Mesenchymal stem cell (in vitro differentiated cells and primary cell): ENCODE measurements at regions not wholly inside any gene's neighbourhood (a gene's known extent, or its start where the extent isn't known, plus 50 kb on each side); places are given as distances from the start of the nearest gene placed in this dataset.

Experiments used
- DNase-seq: peaks from one replicate; pipeline ENCODE4 v3.0.0-alpha.2; 2013
- H2AFZ ChIP-seq: one replicate; pipeline ENCODE4 v1.6.1; 2013; ENCODE audit warnings: low read depth, mild to moderate bottlenecking, control low read depth, inconsistent platforms, low read length, moderate library complexity
- H2AK5ac ChIP-seq: 2 replicates; pipeline ENCODE4 v1.6.1; 2013; ENCODE audit warnings: low read length, moderate library complexity, mild to moderate bottlenecking, inconsistent platforms; ENCODE audit not compliant: severe bottlenecking
- H2BK120ac ChIP-seq: one replicate; pipeline ENCODE4 v1.6.1; 2013; ENCODE audit warnings: low read depth, mild to moderate bottlenecking, inconsistent platforms, low read length, moderate library complexity
- H2BK12ac ChIP-seq, 2 experiments: one replicate each; pipeline ENCODE4 v1.6.1; 2013; ENCODE audit warnings: inconsistent platforms in 2 of 2, low read length in 2 of 2, mild to moderate bottlenecking in 2 of 2, moderate library complexity in 2 of 2, control low read depth in 1 of 2
- H2BK15ac ChIP-seq: one replicate; pipeline ENCODE4 v1.6.1; 2013; ENCODE audit warnings: mild to moderate bottlenecking, low read depth, inconsistent platforms; ENCODE audit not compliant: poor library complexity, severe bottlenecking
- H2BK5ac ChIP-seq: 2 replicates; pipeline ENCODE4 v1.6.1; 2013; ENCODE audit warnings: low read depth, mild to moderate bottlenecking, low read length, control low read depth, inconsistent platforms; ENCODE audit not compliant: poor library complexity, severe bottlenecking
- H3K14ac ChIP-seq, 2 experiments: one replicate each; pipeline ENCODE4 v1.6.1; 2013; ENCODE audit warnings: inconsistent platforms in 2 of 2, low read length in 2 of 2, control low read depth in 1 of 2, mild to moderate bottlenecking in 1 of 2, moderate library complexity in 1 of 2
- H3K18ac ChIP-seq, 2 experiments: one replicate each; pipeline ENCODE4 v1.6.1; 2013; ENCODE audit warnings: inconsistent platforms in 2 of 2, low read length in 2 of 2, control low read depth in 1 of 2, low read depth in 1 of 2, mild to moderate bottlenecking in 1 of 2
- H3K23ac ChIP-seq, 2 experiments: one replicate each; pipeline ENCODE4 v1.6.1; 2013; ENCODE audit warnings: inconsistent platforms in 2 of 2, low read length in 2 of 2, mild to moderate bottlenecking in 2 of 2, moderate library complexity in 2 of 2, control low read depth in 1 of 2
- H3K27ac ChIP-seq: 2 replicates; pipeline ENCODE4 v1.5.1; 2013; ENCODE audit warnings: mild to moderate bottlenecking, moderate library complexity, low read length, control low read depth, inconsistent platforms; ENCODE audit not compliant: poor library complexity, severe bottlenecking
- H3K27me3 ChIP-seq, 2 experiments: 2 replicates each; pipeline versions ENCODE4 v1.6.1 to v1.7.0; 2013; ENCODE audit warnings: low read length in 2 of 2, mild to moderate bottlenecking in 2 of 2, moderate library complexity in 2 of 2, control low read depth in 1 of 2, inconsistent platforms in 1 of 2; ENCODE audit not compliant: control insufficient read depth in 1 of 2, insufficient read depth in 1 of 2
- H3K36me3 ChIP-seq, 2 experiments: 2 replicates each; pipeline versions ENCODE4 v1.6.1 to v1.7.0; 2013; ENCODE audit warnings: low read length in 2 of 2, control low read depth in 1 of 2, inconsistent platforms in 1 of 2, low read depth in 1 of 2, mild to moderate bottlenecking in 1 of 2; ENCODE audit not compliant: insufficient read depth in 2 of 2, control insufficient read depth in 1 of 2
- H3K4ac ChIP-seq, 2 experiments: one replicate each; pipeline ENCODE4 v1.6.1; 2013; ENCODE audit warnings: inconsistent platforms in 2 of 2, low read length in 2 of 2, mild to moderate bottlenecking in 2 of 2, moderate library complexity in 2 of 2, control low read depth in 1 of 2, low read depth in 1 of 2
- H3K4me1 ChIP-seq: 2 replicates; pipeline ENCODE4 v1.6.1; 2013; ENCODE audit warnings: low read depth, low read length, control low read depth; ENCODE audit not compliant: control insufficient read depth, insufficient read depth
- H3K4me2 ChIP-seq: 2 replicates; pipeline ENCODE4 v1.6.1; 2013; ENCODE audit warnings: low read length, mild to moderate bottlenecking, inconsistent platforms; ENCODE audit not compliant: poor library complexity, severe bottlenecking
- H3K4me3 ChIP-seq, 2 experiments: 2 replicates each; pipeline versions ENCODE4 v1.5.1 to v1.7.0; 2013; ENCODE audit warnings: low read length in 2 of 2, mild to moderate bottlenecking in 2 of 2, control low read depth in 1 of 2, low read depth in 1 of 2; ENCODE audit not compliant: insufficient read depth in 1 of 2
- H3K79me1 ChIP-seq: replicated peaks from 2 replicates; pipeline ENCODE4 v1.6.1; 2013; ENCODE audit warnings: mild to moderate bottlenecking, control low read depth, low read length, inconsistent platforms; ENCODE audit not compliant: poor library complexity, severe bottlenecking
- H3K9ac ChIP-seq: 2 replicates; pipeline ENCODE4 v1.7.0; 2013; ENCODE audit warnings: mild to moderate bottlenecking, low read length, moderate library complexity
- H3K9me3 ChIP-seq: 2 replicates; pipeline ENCODE4 v1.7.0; 2013; ENCODE audit warnings: mild to moderate bottlenecking, low read length; ENCODE audit not compliant: control insufficient read depth
- H4K8ac ChIP-seq: one replicate; pipeline ENCODE4 v1.6.1; 2013; ENCODE audit warnings: inconsistent platforms, mild to moderate bottlenecking, low read length, moderate library complexity
- H4K91ac ChIP-seq: one replicate; pipeline ENCODE4 v1.6.1; 2013; ENCODE audit warnings: mild to moderate bottlenecking, low read length, inconsistent platforms
- WGBS: methylation state at CpG from one replicate; pipeline ENCODE4 v1.1.7; 2013; ENCODE audit warnings: mixed read lengths; 5-methylcytosine and 5-hydroxymethylcytosine counted together

DNA sequence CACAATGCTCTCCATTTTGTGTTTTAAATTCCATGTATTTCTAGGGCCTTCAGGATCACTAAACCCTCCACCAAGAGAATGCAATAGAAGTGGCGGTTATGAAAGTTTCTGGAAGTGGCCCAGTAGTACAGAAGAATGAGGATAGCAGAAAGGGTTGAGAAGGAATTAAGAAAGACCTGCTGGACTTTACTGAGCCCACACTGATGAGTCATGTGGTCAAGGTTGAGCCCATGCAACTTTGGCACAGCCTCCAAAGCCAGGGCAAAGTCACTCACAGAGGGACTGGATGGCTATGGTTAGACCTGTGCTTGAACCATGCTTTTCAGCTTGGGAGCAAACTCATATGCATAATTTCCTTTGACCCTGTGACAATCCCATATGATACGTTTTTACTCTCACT is 102.9 kb upstream of the PLET1 start:
- Histone ChIP-seq H3K27ac (no peak overlapping the region), H3K36me3 (no peaks in the 10 kb centered on the region), H2AK5ac (no peak overlapping the region), H3K18ac (peak overlapping the region; percentile 88 to 97), H3K23ac (no peak overlapping the region), H3K4me2 (no peak overlapping the region), H3K14ac (no peak overlapping the region), H3K4me3 (no peak overlapping the region), H2BK5ac (no peak overlapping the region), H3K79me1 (no peaks in the 10 kb centered on the region), H3K4me1 (peaks cover 1% of the 10 kb centered on the region), H4K91ac (peak overlapping the region; percentile 73), H2BK12ac (peak overlapping the region; percentile 84 to 91), H2BK15ac (no peak overlapping the region), H3K4ac (peak overlapping the region in 1 of 2 experiments; percentile 79), H3K9ac (no peak overlapping the region), H4K8ac (peak overlapping the region; percentile 19), H2AFZ (no peak overlapping the region), H3K27me3 (no peaks in the 10 kb centered on the region), H2BK120ac (peak overlapping the region; percentile 95), H3K9me3 (no peaks in the 10 kb centered on the region)
- DNase-seq = peak; percentile 56
- 96% methylated on average over 2 of the region's 2 CpGs for WGBS

DNA sequence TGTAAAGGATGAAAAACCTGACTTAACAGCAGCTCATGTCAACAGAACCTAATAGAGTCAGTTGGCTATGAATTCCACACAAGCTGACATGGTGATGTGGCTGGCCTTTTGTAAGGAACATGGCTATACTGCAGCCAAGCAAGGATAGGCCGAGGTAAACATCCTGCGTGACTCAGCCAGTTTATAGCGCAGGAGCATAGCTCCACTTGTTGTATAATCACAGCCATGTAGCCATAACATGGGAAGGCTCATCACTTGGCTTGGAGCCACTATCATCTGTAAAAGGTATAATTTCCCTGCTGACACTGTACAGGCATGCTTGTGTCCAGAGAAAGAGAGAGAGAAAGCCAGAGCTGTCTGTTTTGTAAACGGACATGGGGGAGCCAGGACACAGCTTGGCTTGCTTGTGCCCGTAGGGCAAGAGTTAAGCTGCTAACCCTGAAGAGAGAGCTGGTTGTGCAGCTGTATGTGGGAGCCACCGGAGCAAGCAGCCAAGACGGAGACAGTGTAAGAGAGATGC is 104.4 kb upstream of the PLET1 start:
- H3K9me3 ChIP-seq = no peaks in the 10 kb centered on the region
- H3K14ac ChIP-seq = no peak overlapping the region
- no peak overlapping the region for H3K4me2 ChIP-seq
- H3K4me1 ChIP-seq = peaks cover 1% of the 10 kb centered on the region
- peak overlapping the region; percentile 96 to 100 for H2BK12ac ChIP-seq
- H3K18ac ChIP-seq = peak overlapping the region; percentile 86 to 98
- H2AK5ac ChIP-seq = no peak overlapping the region
- no peak overlapping the region for H2BK15ac ChIP-seq
- peak overlapping the region; percentile 95 for H2BK120ac ChIP-seq
- WGBS = 10% methylated on average over 7 of the region's 7 CpGs
- no peak overlapping the region for H3K4me3 ChIP-seq
- DNase-seq = peak; percentile 99
- no peak overlapping the region for H3K23ac ChIP-seq
- no peak overlapping the region for H2AFZ ChIP-seq
- H3K36me3 ChIP-seq = no peaks in the 10 kb centered on the region
- H3K79me1 ChIP-seq = no peaks in the 10 kb centered on the region
- peak overlapping the region; percentile 96 for H4K91ac ChIP-seq
- H3K9ac ChIP-seq = no peak overlapping the region
- H3K27me3 ChIP-seq = peaks cover 0 to 7% of the 10 kb centered on the region in 2 experiments
- peak overlapping the region; percentile 94 for H4K8ac ChIP-seq
- H2BK5ac ChIP-seq = no peak overlapping the region
- H3K27ac ChIP-seq = no peak overlapping the region
- peak overlapping the region; percentile 47 to 92 for H3K4ac ChIP-seq

DNA sequence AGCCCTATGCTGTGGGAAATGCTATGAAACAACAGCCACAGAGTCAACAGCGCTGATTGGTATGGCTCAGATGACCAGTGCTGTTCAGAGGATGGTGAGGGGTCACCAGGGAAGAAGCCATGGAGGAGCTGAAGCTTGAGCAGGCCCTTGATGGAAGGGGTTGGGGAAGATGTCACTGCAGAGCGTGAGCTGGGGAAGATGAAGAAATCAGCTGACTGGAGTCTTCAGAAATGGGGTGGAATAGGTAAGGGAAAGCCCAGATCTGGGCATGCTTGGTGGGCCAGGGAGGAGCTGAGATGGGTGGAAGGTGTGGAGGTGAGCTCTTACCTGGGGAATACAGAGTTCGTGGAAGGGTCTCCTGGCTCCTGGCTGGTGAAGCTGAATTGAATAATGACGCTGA is 105.4 kb upstream of the PLET1 start:
- 98% methylated on average over 4 of the region's 4 CpGs for WGBS
- peaks cover 0 to 7% of the 10 kb centered on the region in 2 experiments for H3K27me3 ChIP-seq
- H2BK5ac ChIP-seq = no peak overlapping the region
- H3K27ac ChIP-seq = no peak overlapping the region
- peak overlapping the region; percentile 80 for H2BK120ac ChIP-seq
- no peaks in the 10 kb centered on the region for H3K9me3 ChIP-seq
- H3K4ac ChIP-seq = peak overlapping the region; percentile 64 to 92
- H3K4me1 ChIP-seq = peaks cover 1% of the 10 kb centered on the region
- no peak for DNase-seq
- H2BK15ac ChIP-seq = peak overlapping the region; percentile 91
- peak overlapping the region; percentile 86 to 100 for H2BK12ac ChIP-seq
- no peaks in the 10 kb centered on the region for H3K79me1 ChIP-seq
- H3K23ac ChIP-seq = no peak overlapping the region
- no peak overlapping the region for H3K9ac ChIP-seq
- no peak overlapping the region for H3K4me3 ChIP-seq
- no peak overlapping the region for H2AK5ac ChIP-seq
- H4K8ac ChIP-seq = peak overlapping the region; percentile 94
- peak overlapping the region; percentile 85 to 98 for H3K18ac ChIP-seq
- H2AFZ ChIP-seq = no peak overlapping the region
- no peaks in the 10 kb centered on the region for H3K36me3 ChIP-seq
- no peak overlapping the region for H3K4me2 ChIP-seq
- H4K91ac ChIP-seq = peak overlapping the region; percentile 48
- H3K14ac ChIP-seq = no peak overlapping the region

DNA sequence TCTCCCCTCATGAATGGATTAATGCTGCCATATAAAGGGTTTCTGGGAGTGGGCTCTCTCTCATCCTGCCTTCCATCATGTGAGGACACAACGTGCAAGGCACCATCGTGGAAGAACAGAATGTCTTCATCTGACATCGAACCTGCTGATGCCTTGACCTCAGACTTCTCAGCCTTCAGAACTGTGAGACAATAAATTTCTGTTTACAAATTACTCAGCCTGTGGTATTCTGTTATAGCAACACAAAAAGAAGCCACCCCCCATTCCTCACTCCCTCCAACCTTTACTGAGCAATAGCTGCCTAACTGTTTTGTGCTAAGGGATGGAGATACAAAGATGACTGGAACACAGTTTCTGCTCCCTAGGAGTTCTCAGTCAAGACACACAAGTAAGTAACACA is 106.1 kb upstream of the PLET1 start:
- WGBS = 0% methylated on average over 3 of the region's 3 CpGs
- H3K4ac ChIP-seq = peak overlapping the region in 1 of 2 experiments; percentile 92
- no peak overlapping the region for H2AFZ ChIP-seq

More for the DNA sequence above, 106.1 kb upstream of the PLET1 start:
- H3K4me2 ChIP-seq = no peak overlapping the region
- peak overlapping the region; percentile 28 to 56 for H2BK12ac ChIP-seq
- peaks cover 0 to 7% of the 10 kb centered on the region in 2 experiments for H3K27me3 ChIP-seq
- DNase-seq = peak; percentile 87
- H2AK5ac ChIP-seq = no peak overlapping the region
- no peak overlapping the region for H2BK5ac ChIP-seq
- peaks cover 1% of the 10 kb centered on the region for H3K4me1 ChIP-seq
- no peak overlapping the region for H4K91ac ChIP-seq
- H2BK120ac ChIP-seq = no peak overlapping the region
- H3K27ac ChIP-seq = no peak overlapping the region
- no peak overlapping the region for H3K14ac ChIP-seq
- peak overlapping the region; percentile 50 to 98 for H3K18ac ChIP-seq
- H4K8ac ChIP-seq = no peak overlapping the region
- no peaks in the 10 kb centered on the region for H3K9me3 ChIP-seq
- no peaks in the 10 kb centered on the region for H3K36me3 ChIP-seq
- H3K4me3 ChIP-seq = no peak overlapping the region
- no peak overlapping the region for H3K23ac ChIP-seq
- H3K79me1 ChIP-seq = no peaks in the 10 kb centered on the region
- no peak overlapping the region for H3K9ac ChIP-seq
- peak overlapping the region; percentile 12 for H2BK15ac ChIP-seq
